Endothelial cell of umbilical vein (primary cell): ENCODE measurements at regions not wholly inside any gene's neighbourhood (a gene's known extent, or its start where the extent isn't known, plus 50 kb on each side); places are given as distances from the start of the nearest gene placed in this dataset.

Experiments used
- BruUV-seq: library from RNA; stranded (reverse); fragments of 400-500 nt; replicated peaks from 2 replicates; lab custom pipeline; 2021; lab: Mats Ljungman, UMichigan
- CTCF ChIA-PET: fragments of 300-600, 350-600 bp; sonication (Branson Sonifier 250); formaldehyde crosslinking; loops from one replicate; lab custom pipeline; 2021; ENCODE audit warnings: antibody characterized with exemption, inconsistent platforms; lab: Charles Lee
- POLR2A ChIA-PET: fragments of 300-600, 350-600 bp; sonication (Branson Sonifier 250); formaldehyde crosslinking; loops from one replicate; lab custom pipeline; 2021; ENCODE audit warnings: antibody characterized with exemption, inconsistent platforms; lab: Charles Lee
- DNase-seq: peaks from one replicate; pipeline ENCODE4 v3.0.0-alpha.2; 2011; ENCODE audit warnings: low read depth, low spot score
- FAIRE-seq: peaks from 2 replicates; lab custom pipeline; 2011; peaks lifted over from hg19 to GRCh38; lab: Jason Lieb, UNC
- H2AFZ ChIP-seq: 2 replicates; pipeline ENCODE4 v1.6.0; 2012; ENCODE audit warnings: low read depth, low read length, control low read depth, inconsistent platforms
- H3K27ac ChIP-seq: 2 replicates; pipeline ENCODE4 v1.5.1; 2011; ENCODE audit warnings: low read depth, mild to moderate bottlenecking, control low read depth, low read length, moderate library complexity; ENCODE audit not compliant: insufficient read depth
- H3K27me3 ChIP-seq, 2 experiments: 2 replicates each; pipeline versions ENCODE4 v1.6.0 to v1.6.1; 2011; ENCODE audit warnings: low read length in 2 of 2, mixed read lengths in 1 of 2; ENCODE audit not compliant: control insufficient read depth in 2 of 2, insufficient read depth in 2 of 2
- H3K36me3 ChIP-seq, 2 experiments: 2 replicates in 1 of 2; 3 replicates in 1 of 2; pipeline ENCODE4 v1.5.1; 2011; ENCODE audit warnings: low read length in 2 of 2, mild to moderate bottlenecking in 1 of 2, moderate library complexity in 1 of 2; ENCODE audit not compliant: control insufficient read depth in 2 of 2, insufficient read depth in 2 of 2; ENCODE audit errors: extremely low read depth in 1 of 2
- H3K4me1 ChIP-seq: 3 replicates; pipeline ENCODE4 v1.5.1; 2011; ENCODE audit warnings: mild to moderate bottlenecking, low read length; ENCODE audit not compliant: control insufficient read depth, insufficient read depth; ENCODE audit errors: extremely low read depth
- H3K4me2 ChIP-seq: 2 replicates; pipeline ENCODE4 v1.6.1; 2011; ENCODE audit warnings: low read length, control low read depth, mixed read lengths; ENCODE audit not compliant: insufficient read depth
- H3K4me3 ChIP-seq, 3 experiments: fragments of 200-600 bp in 1 of 3; sonication (generic), shearing (Covaris generic) in 1 of 3; replicated peaks in 1 of 3; 2 replicates each; pipeline ENCODE4 v1.5.1; 2011 to 2016; ENCODE audit warnings: control low read depth in 3 of 3, low read length in 3 of 3, mild to moderate bottlenecking in 2 of 3, inconsistent platforms in 1 of 3, low read depth in 1 of 3, moderate library complexity in 1 of 3; ENCODE audit not compliant: insufficient read depth in 1 of 3
- H3K79me2 ChIP-seq: 2 replicates; pipeline ENCODE4 v1.6.0; 2012; ENCODE audit warnings: low read length, inconsistent platforms; ENCODE audit not compliant: control insufficient read depth, insufficient read depth
- H3K9ac ChIP-seq: replicated peaks from 2 replicates; pipeline ENCODE3; 2011; ENCODE audit warnings: low read length, control low read depth; ENCODE audit not compliant: insufficient read depth; ENCODE audit errors: extremely low read depth
- H3K9me1 ChIP-seq: replicated peaks from 3 replicates; pipeline ENCODE4 v1.6.0; 2011; ENCODE audit warnings: mild to moderate bottlenecking, low read length; ENCODE audit not compliant: control insufficient read depth, insufficient read depth; ENCODE audit errors: extremely low read depth
- H3K9me3 ChIP-seq: replicated peaks from 2 replicates; pipeline ENCODE4 v1.5.1; 2012; ENCODE audit warnings: low read length, inconsistent platforms; ENCODE audit not compliant: control insufficient read depth, insufficient read depth
- H4K20me1 ChIP-seq: replicated peaks from 2 replicates; pipeline ENCODE3; 2011; ENCODE audit warnings: mild to moderate bottlenecking, low read length; ENCODE audit not compliant: control insufficient read depth, insufficient read depth; ENCODE audit errors: extremely low read depth
- EZH2 ChIP-seq: IDR thresholded peaks from 2 replicates; pipeline ENCODE4 v1.6.1; 2012; ENCODE audit warnings: borderline replicate concordance, low read depth, mild to moderate bottlenecking, moderate library complexity, low read length, inconsistent platforms; ENCODE audit not compliant: severe bottlenecking
- FOS ChIP-seq: IDR thresholded peaks from 2 replicates; pipeline ENCODE4 v1.6.1; 2011; ENCODE audit warnings: mild to moderate bottlenecking, low read length, moderate library complexity, borderline replicate concordance; ENCODE audit not compliant: insufficient read depth
- GATA2 ChIP-seq: IDR thresholded peaks from 2 replicates; pipeline ENCODE4 v1.7.0; 2011; ENCODE audit warnings: low read depth, mild to moderate bottlenecking, moderate library complexity, mixed read lengths, low read length; ENCODE audit not compliant: insufficient read length, insufficient read depth
- JUN ChIP-seq: IDR thresholded peaks from 2 replicates; pipeline ENCODE4 v1.6.1; 2011; ENCODE audit warnings: borderline replicate concordance, low read depth; ENCODE audit not compliant: insufficient read length, insufficient read depth
- MYC ChIP-seq: IDR thresholded peaks from one replicate; pipeline ENCODE4 v1.6.1; 2011; ENCODE audit warnings: mild to moderate bottlenecking, low read depth, low read length
- POLR2A ChIP-seq: IDR thresholded peaks from 2 replicates; pipeline ENCODE4 v1.6.1; 2012; ENCODE audit warnings: low read depth, mild to moderate bottlenecking, control low read depth, low read length
- POLR2AphosphoS5 ChIP-seq: IDR thresholded peaks from 2 replicates; pipeline ENCODE4 v1.6.1; 2012; ENCODE audit warnings: low read depth, mild to moderate bottlenecking, control low read depth, low read length, moderate library complexity; ENCODE audit not compliant: insufficient read depth
- dilution Hi-C: fragments of 300-500 bp; cut with MboI; formaldehyde crosslinking; loops from one replicate; pipeline ENCODE4 v1.15.0; 2019; ENCODE audit warnings: low sequenced_read_pairs; ENCODE audit not compliant: extremely low pct_ligation_motif_present
- intact Hi-C: fragments of 100-400 bp; cut with micrococcal nuclease; formaldehyde crosslinking; loops from one replicate; pipeline ENCODE4 v1.10.0; 2022
- TF ChIP-seq, protein P1 (sequence below), 2 donors: IDR thresholded peaks; 1 replicate in 1 of 2; 2 replicates in 1 of 2; pipeline ENCODE4 v1.5.1; 2011; ENCODE audit warnings: low read length in 2 of 2, mild to moderate bottlenecking in 2 of 2, moderate library complexity in 2 of 2, control low read depth in 1 of 2, inconsistent platforms in 1 of 2, low read depth in 1 of 2; ENCODE audit not compliant: insufficient read depth in 1 of 2; ENCODE audit errors: extremely low read depth in 1 of 2
- TF ChIP-seq, protein P2 (sequence below): IDR thresholded peaks from 2 replicates; pipeline ENCODE4 v1.6.1; 2011; ENCODE audit not compliant: insufficient read depth, insufficient read length

DNA sequence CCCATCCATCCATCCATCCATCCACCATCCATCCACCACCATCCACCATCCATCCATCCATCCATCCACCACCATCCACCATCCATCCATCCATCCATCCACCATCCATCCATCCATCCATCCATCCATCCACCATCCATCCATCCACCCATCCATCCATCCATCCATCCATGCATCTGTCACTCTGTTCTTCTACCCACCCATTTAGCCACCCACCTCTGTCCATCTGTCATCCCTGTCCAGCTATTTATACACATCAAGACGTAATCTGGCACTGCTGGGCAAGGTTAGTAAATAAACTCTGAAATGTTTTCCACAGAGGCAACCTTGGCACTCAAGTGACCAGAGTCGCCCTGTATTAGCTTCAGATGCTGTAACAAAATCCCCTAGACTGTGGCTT is 120.9 kb downstream of the RTP5 start:
- H3K9ac ChIP-seq: no peak overlapping the region
- ChIA-PET CTCF (no interaction called here), POLR2A (no interaction called here)
- dilution Hi-C loops (no loop called here), intact Hi-C loops (no loop called here)
- H3K4me1 ChIP-seq: no peaks in the 10 kb centered on the region
- H3K79me2 ChIP-seq: no peaks in the 10 kb centered on the region
- H4K20me1 ChIP-seq: no peaks in the 10 kb centered on the region
- no peak for DNase-seq
- no TSS peak for BruUV-seq
- H3K36me3 ChIP-seq: no peaks in the 10 kb centered on the region
- TF ChIP-seq, protein P1, sequence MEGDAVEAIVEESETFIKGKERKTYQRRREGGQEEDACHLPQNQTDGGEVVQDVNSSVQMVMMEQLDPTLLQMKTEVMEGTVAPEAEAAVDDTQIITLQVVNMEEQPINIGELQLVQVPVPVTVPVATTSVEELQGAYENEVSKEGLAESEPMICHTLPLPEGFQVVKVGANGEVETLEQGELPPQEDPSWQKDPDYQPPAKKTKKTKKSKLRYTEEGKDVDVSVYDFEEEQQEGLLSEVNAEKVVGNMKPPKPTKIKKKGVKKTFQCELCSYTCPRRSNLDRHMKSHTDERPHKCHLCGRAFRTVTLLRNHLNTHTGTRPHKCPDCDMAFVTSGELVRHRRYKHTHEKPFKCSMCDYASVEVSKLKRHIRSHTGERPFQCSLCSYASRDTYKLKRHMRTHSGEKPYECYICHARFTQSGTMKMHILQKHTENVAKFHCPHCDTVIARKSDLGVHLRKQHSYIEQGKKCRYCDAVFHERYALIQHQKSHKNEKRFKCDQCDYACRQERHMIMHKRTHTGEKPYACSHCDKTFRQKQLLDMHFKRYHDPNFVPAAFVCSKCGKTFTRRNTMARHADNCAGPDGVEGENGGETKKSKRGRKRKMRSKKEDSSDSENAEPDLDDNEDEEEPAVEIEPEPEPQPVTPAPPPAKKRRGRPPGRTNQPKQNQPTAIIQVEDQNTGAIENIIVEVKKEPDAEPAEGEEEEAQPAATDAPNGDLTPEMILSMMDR (IDR thresholded peaks at IDR 0.05; ENCODE audit: extremely low read depth in 1 of 2, insufficient read depth in 1 of 2, low read depth in 1 of 2, low read length in 2 of 2): no peak
- TF ChIP-seq POLR2AphosphoS5: no peak
- no peak for TF ChIP-seq JUN
- no peak for TF ChIP-seq POLR2A
- TF ChIP-seq, protein P2, sequence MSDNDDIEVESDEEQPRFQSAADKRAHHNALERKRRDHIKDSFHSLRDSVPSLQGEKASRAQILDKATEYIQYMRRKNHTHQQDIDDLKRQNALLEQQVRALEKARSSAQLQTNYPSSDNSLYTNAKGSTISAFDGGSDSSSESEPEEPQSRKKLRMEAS: no peak
- no peak for TF ChIP-seq MYC
- TF ChIP-seq GATA2: no peak
- TF ChIP-seq EZH2: no peak
- no peak for TF ChIP-seq FOS
- H3K27ac ChIP-seq: no peak overlapping the region
- H3K27me3 ChIP-seq: no peaks in the 10 kb centered on the region
- H3K4me2 ChIP-seq: no peak overlapping the region
- no peak overlapping the region for H3K4me3 ChIP-seq
- no peaks in the 10 kb centered on the region for H3K9me3 ChIP-seq
- no peak overlapping the region for H2AFZ ChIP-seq
- FAIRE-seq: no peak
- H3K9me1 ChIP-seq: no peaks in the 10 kb centered on the region
